ENCODE measurements at regions not wholly inside any gene's neighbourhood (a gene's known extent, or its start where the extent isn't known, plus 50 kb on each side); places are given as distances from the start of the nearest gene placed in this dataset.

GRCh38 chr3:792630-793029, 300.2 kb upstream of the CNTN6 start:
- intact Hi-C loops (cut with DNase I; ENCODE audit: low total_unique reads): no loop called here
- Histone ChIP-seq H3K4me1 (no peaks in the 10 kb centered on the region), H3K9me3 (peaks cover 0 to 26% (median 8%) of the 10 kb centered on the region in 4 donors), H3K27ac (no peak overlapping the region), H3K4me3 (no peak overlapping the region), H3K27me3 (no peaks in the 10 kb centered on the region), H3K36me3 (no peaks in the 10 kb centered on the region)
- WGBS, 5 donors: 77 to 92% (median 85%) methylated on average over 8 of the region's 8 CpGs
- TF ChIP-seq POLR2A (IDR thresholded peaks at IDR 0.05) (no peak), EP300 (IDR thresholded peaks at IDR 0.05) (no peak), CTCF (IDR thresholded peaks at IDR 0.05) (no peak), POLR2AphosphoS5 (IDR thresholded peaks at IDR 0.05) (no peak)
- DNase-seq: no peak

GRCh38 chr3:804211-804610, 288.6 kb upstream of the CNTN6 start:
- Histone ChIP-seq H3K27me3 (no peaks in the 10 kb centered on the region), H3K27ac (no peak overlapping the region), H3K4me3 (no peak overlapping the region), H3K9me3 (peaks cover 0 to 16% (median 4%) of the 10 kb centered on the region in 4 donors), H3K4me1 (no peaks in the 10 kb centered on the region), H3K36me3 (no peaks in the 10 kb centered on the region)
- TF ChIP-seq POLR2AphosphoS5 (IDR thresholded peaks at IDR 0.05): no peak
- no peak for TF ChIP-seq CTCF (IDR thresholded peaks at IDR 0.05)
- no peak for TF ChIP-seq POLR2A (IDR thresholded peaks at IDR 0.05)
- TF ChIP-seq EP300 (IDR thresholded peaks at IDR 0.05): no peak
- WGBS, 5 donors: 34 to 63% (median 57%) methylated on average over 2 of the region's 2 CpGs
- no peak for DNase-seq
- intact Hi-C loops (cut with DNase I; ENCODE audit: low total_unique reads): no loop called here

- H3K4me1 ChIP-seq: no peaks in the 10 kb centered on the region
- intact Hi-C loops (cut with DNase I; ENCODE audit: low total_unique reads): no loop called here
- TF ChIP-seq CTCF (IDR thresholded peaks at IDR 0.05): no peak
- TF ChIP-seq EP300 (IDR thresholded peaks at IDR 0.05): no peak
- no peak for TF ChIP-seq POLR2A (IDR thresholded peaks at IDR 0.05)
- no peak for TF ChIP-seq POLR2AphosphoS5 (IDR thresholded peaks at IDR 0.05)
- H3K27me3 ChIP-seq: no peaks in the 10 kb centered on the region
- no peaks in the 10 kb centered on the region for H3K36me3 ChIP-seq
- H3K9me3 ChIP-seq: peaks cover 0 to 16% (median 7%) of the 10 kb centered on the region in 4 donors
- WGBS, 5 donors: 74 to 87% (median 78%) methylated on average over 1 of the region's 1 CpG
- H3K4me3 ChIP-seq: no peak overlapping the region
- H3K27ac ChIP-seq: no peak overlapping the region
- no peak for DNase-seq
These were observed 287.5 kb upstream of the CNTN6 start for GRCh38 chr3:805326-805725.

GRCh38 chr3:806006-806405, 286.8 kb upstream of the CNTN6 start:
- H3K4me1 ChIP-seq: no peaks in the 10 kb centered on the region

More at GRCh38 chr3:806006-806405, 286.8 kb upstream of the CNTN6 start:
- TF ChIP-seq POLR2A (IDR thresholded peaks at IDR 0.05) (no peak), POLR2AphosphoS5 (IDR thresholded peaks at IDR 0.05) (no peak), EP300 (IDR thresholded peaks at IDR 0.05) (no peak), CTCF (IDR thresholded peaks at IDR 0.05) (no peak)
- Histone ChIP-seq H3K9me3 (peaks cover 0 to 16% (median 7%) of the 10 kb centered on the region in 4 donors), H3K4me3 (no peak overlapping the region), H3K27me3 (no peaks in the 10 kb centered on the region), H3K27ac (no peak overlapping the region), H3K36me3 (no peaks in the 10 kb centered on the region)
- no peak for DNase-seq
- 79 to 91% (median 89%) methylated on average over 2 of the region's 2 CpGs for WGBS, 5 donors
- intact Hi-C loops (cut with DNase I; ENCODE audit: low total_unique reads): no loop called here
